Trophoblast cell (in vitro differentiated cells and primary cell): ENCODE measurements at regions not wholly inside any gene's neighbourhood (a gene's known extent, or its start where the extent isn't known, plus 50 kb on each side); places are given as distances from the start of the nearest gene placed in this dataset.

ENCODE experiments used
- DNase-seq, 2 donors: peaks; one replicate each; pipeline ENCODE4 v3.0.0-alpha.2; 2016
- H2AFZ ChIP-seq: 2 replicates; pipeline ENCODE4 v1.6.1; 2013; ENCODE audit warnings: low read length, moderate library complexity, mild to moderate bottlenecking; ENCODE audit not compliant: insufficient read depth, poor library complexity
- H2AK5ac ChIP-seq: 2 replicates; pipeline ENCODE4 v1.6.1; 2013; ENCODE audit warnings: mild to moderate bottlenecking, low read length
- H2BK120ac ChIP-seq: 2 replicates; pipeline ENCODE4 v1.6.1; 2013; ENCODE audit warnings: low read length, mild to moderate bottlenecking, moderate library complexity; ENCODE audit not compliant: insufficient read depth, poor library complexity
- H2BK12ac ChIP-seq: 2 replicates; pipeline ENCODE4 v1.6.1; 2013; ENCODE audit warnings: mild to moderate bottlenecking, low read length, moderate library complexity
- H2BK5ac ChIP-seq: 2 replicates; pipeline ENCODE4 v1.6.1; 2013; ENCODE audit warnings: low read length, low read depth, moderate library complexity, mild to moderate bottlenecking; ENCODE audit not compliant: poor library complexity
- H3K14ac ChIP-seq: 2 replicates; pipeline ENCODE4 v1.6.1; 2013; ENCODE audit warnings: mild to moderate bottlenecking, low read length
- H3K18ac ChIP-seq: 2 replicates; pipeline ENCODE4 v1.6.1; 2013; ENCODE audit warnings: mild to moderate bottlenecking, low read length
- H3K23ac ChIP-seq: 2 replicates; pipeline ENCODE4 v1.6.1; 2013; ENCODE audit warnings: low read length
- H3K27ac ChIP-seq: 2 replicates; pipeline ENCODE4 v1.5.1; 2013; ENCODE audit warnings: low read depth, mild to moderate bottlenecking, inconsistent platforms, low read length, moderate library complexity
- H3K27me3 ChIP-seq: 2 replicates; pipeline ENCODE4 v1.6.1; 2013; ENCODE audit warnings: inconsistent platforms, mild to moderate bottlenecking, low read length, moderate library complexity; ENCODE audit not compliant: insufficient read depth
- H3K36me3 ChIP-seq, 2 experiments: 1 replicate in 1 of 2; 2 replicates in 1 of 2; pipeline ENCODE4 v1.6.1; 2013; ENCODE audit warnings: low read length in 2 of 2, mild to moderate bottlenecking in 2 of 2, moderate library complexity in 1 of 2; ENCODE audit not compliant: insufficient read depth in 2 of 2, control insufficient read depth in 1 of 2
- H3K4ac ChIP-seq: 2 replicates; pipeline ENCODE4 v1.6.1; 2013; ENCODE audit warnings: low read depth, mild to moderate bottlenecking, low read length, moderate library complexity
- H3K4me1 ChIP-seq, 2 experiments: 1 replicate in 1 of 2; 2 replicates in 1 of 2; pipeline ENCODE4 v1.6.1; 2013; ENCODE audit warnings: low read length in 2 of 2, mild to moderate bottlenecking in 2 of 2, moderate library complexity in 1 of 2; ENCODE audit not compliant: insufficient read depth in 2 of 2, control insufficient read depth in 1 of 2
- H3K4me2 ChIP-seq: 2 replicates; pipeline ENCODE4 v1.6.1; 2013; ENCODE audit warnings: inconsistent platforms, mild to moderate bottlenecking, low read length, moderate library complexity
- H3K4me3 ChIP-seq: 2 replicates; pipeline ENCODE4 v1.5.1; 2013; ENCODE audit warnings: mild to moderate bottlenecking, low read depth, low read length, inconsistent platforms
- H3K79me1 ChIP-seq: one replicate; pipeline ENCODE4 v1.6.1; 2013; ENCODE audit warnings: low read length
- H3K79me2 ChIP-seq: 2 replicates; pipeline ENCODE4 v1.6.1; 2013; ENCODE audit warnings: low read length, mild to moderate bottlenecking; ENCODE audit not compliant: control insufficient read depth, insufficient read depth, poor library complexity
- H3K9ac ChIP-seq: 2 replicates; pipeline ENCODE4 v1.6.1; 2013; ENCODE audit warnings: mild to moderate bottlenecking, low read length
- H3K9me3 ChIP-seq: 2 replicates; pipeline ENCODE4 v1.6.1; 2013; ENCODE audit warnings: low read depth, mild to moderate bottlenecking, control low read depth, inconsistent platforms, low read length; ENCODE audit not compliant: insufficient read depth
- H4K12ac ChIP-seq: 2 replicates; pipeline ENCODE4 v1.6.1; 2013; ENCODE audit warnings: low read depth, mild to moderate bottlenecking, low read length, moderate library complexity
- H4K8ac ChIP-seq: 2 replicates; pipeline ENCODE4 v1.6.1; 2013; ENCODE audit warnings: low read depth, mild to moderate bottlenecking, low read length, moderate library complexity
- H4K91ac ChIP-seq: one replicate; pipeline ENCODE4 v1.6.1; 2013; ENCODE audit warnings: low read depth, mild to moderate bottlenecking, low read length, moderate library complexity
- WGBS: extraction: QIAGEN DNeasy Blood & Tissue Kit; methylation state at CpG from one replicate; pipeline ENCODE4 v1.1.7; 2013; ENCODE audit warnings: missing lambda C conversion rate; ENCODE audit not compliant: insufficient read length, insufficient coverage; ENCODE audit errors: extremely low coverage; 5-methylcytosine and 5-hydroxymethylcytosine counted together

GRCh38 chr22:49243335-49243734 is 584.3 kb downstream of the BRD1 start:
- Histone ChIP-seq H2AFZ (no peak overlapping the region), H3K79me1 (no peaks in the 10 kb centered on the region), H3K36me3 (no peaks in the 10 kb centered on the region), H3K23ac (no peak overlapping the region), H4K8ac (no peak overlapping the region), H3K9me3 (peaks cover 13% of the 10 kb centered on the region), H3K27ac (no peak overlapping the region), H2BK12ac (no peak overlapping the region), H4K91ac (no peak overlapping the region), H2BK5ac (no peak overlapping the region), H3K27me3 (no peaks in the 10 kb centered on the region), H3K79me2 (no peaks in the 10 kb centered on the region), H2AK5ac (no peak overlapping the region), H3K4me2 (no peak overlapping the region), H2BK120ac (no peak overlapping the region), H3K18ac (no peak overlapping the region), H3K4me1 (no peaks in the 10 kb centered on the region), H4K12ac (no peak overlapping the region), H3K4ac (no peak overlapping the region), H3K4me3 (no peak overlapping the region), H3K14ac (no peak overlapping the region), H3K9ac (no peak overlapping the region)
- no peak for DNase-seq
- no CpG with 5 or more reads among the region's 5 CpGs for WGBS

- Histone ChIP-seq H3K9ac (no peak overlapping the region), H3K4me1 (no peaks in the 10 kb centered on the region), H3K4me3 (no peak overlapping the region), H3K79me1 (no peaks in the 10 kb centered on the region), H2AFZ (no peak overlapping the region), H4K8ac (no peak overlapping the region), H2BK5ac (no peak overlapping the region), H2BK120ac (no peak overlapping the region), H3K4me2 (no peak overlapping the region), H4K12ac (no peak overlapping the region), H3K36me3 (no peaks in the 10 kb centered on the region), H3K27ac (no peak overlapping the region), H3K27me3 (no peaks in the 10 kb centered on the region), H2AK5ac (no peak overlapping the region), H3K9me3 (peaks cover 13% of the 10 kb centered on the region), H3K79me2 (no peaks in the 10 kb centered on the region), H4K91ac (no peak overlapping the region), H3K4ac (no peak overlapping the region), H3K23ac (no peak overlapping the region), H3K14ac (no peak overlapping the region), H2BK12ac (no peak overlapping the region), H3K18ac (no peak overlapping the region)
- no CpG with 5 or more reads among the region's 3 CpGs for WGBS
- no peak for DNase-seq
Measured at GRCh38 chr22:49242480-49242879, 585.2 kb downstream of the BRD1 start.

GRCh38 chr22:49241174-49241851 is 586.4 kb downstream of the BRD1 start:
- Histone ChIP-seq H3K9me3 (peaks cover 15% of the 10 kb centered on the region), H2BK120ac (no peak overlapping the region), H2AFZ (no peak overlapping the region), H2BK12ac (no peak overlapping the region), H4K8ac (no peak overlapping the region), H3K27me3 (no peaks in the 10 kb centered on the region), H2BK5ac (no peak overlapping the region), H3K79me1 (no peaks in the 10 kb centered on the region), H4K91ac (no peak overlapping the region), H3K4me2 (no peak overlapping the region), H4K12ac (no peak overlapping the region), H3K14ac (no peak overlapping the region), H3K36me3 (no peaks in the 10 kb centered on the region), H3K9ac (no peak overlapping the region), H3K4me1 (no peaks in the 10 kb centered on the region), H3K27ac (no peak overlapping the region), H3K18ac (no peak overlapping the region), H2AK5ac (no peak overlapping the region), H3K23ac (no peak overlapping the region), H3K79me2 (no peaks in the 10 kb centered on the region), H3K4me3 (no peak overlapping the region), H3K4ac (no peak overlapping the region)
- WGBS = no CpG with 5 or more reads among the region's 31 CpGs
- DNase-seq = no peak

GRCh38 chr22:49240472-49240871 is 587.2 kb downstream of the BRD1 start:
- Histone ChIP-seq H3K23ac (no peak overlapping the region), H2BK5ac (no peak overlapping the region), H3K4ac (no peak overlapping the region), H3K79me1 (no peaks in the 10 kb centered on the region), H2BK12ac (no peak overlapping the region), H3K9me3 (peaks cover 15% of the 10 kb centered on the region), H3K4me3 (no peak overlapping the region), H3K18ac (no peak overlapping the region), H3K9ac (no peak overlapping the region), H2AFZ (no peak overlapping the region), H4K91ac (no peak overlapping the region), H3K14ac (no peak overlapping the region), H2BK120ac (no peak overlapping the region), H3K27ac (no peak overlapping the region), H3K4me1 (no peaks in the 10 kb centered on the region), H2AK5ac (no peak overlapping the region), H3K36me3 (no peaks in the 10 kb centered on the region), H4K12ac (no peak overlapping the region), H3K27me3 (no peaks in the 10 kb centered on the region), H3K79me2 (no peaks in the 10 kb centered on the region), H3K4me2 (no peak overlapping the region), H4K8ac (no peak overlapping the region)
- DNase-seq = no peak
- no CpG with 5 or more reads among the region's 12 CpGs for WGBS
